ENCODE measurements at regions not wholly inside any gene's neighbourhood (a gene's known extent, or its start where the extent isn't known, plus 50 kb on each side); places are given as distances from the start of the nearest gene placed in this dataset.

DNA sequence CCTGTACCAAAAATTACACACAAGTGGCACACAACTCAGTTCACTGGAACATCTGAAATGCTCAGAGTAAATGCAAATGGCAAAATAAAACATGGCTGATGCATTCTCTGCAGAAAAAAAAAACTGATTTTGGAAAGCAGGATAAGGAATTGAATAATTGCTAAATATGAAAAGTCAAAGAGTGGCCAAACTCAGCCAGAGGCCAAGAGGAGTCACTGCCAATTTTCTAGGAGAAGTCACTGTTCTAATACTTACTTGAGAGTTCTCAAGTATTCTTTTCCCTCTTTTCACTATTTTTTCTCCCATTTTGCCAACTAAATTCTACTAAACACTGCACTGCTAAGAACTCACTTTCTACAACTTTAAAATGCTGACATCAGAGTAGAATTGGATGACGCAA lies 1018.6 kb downstream of the TUSC7 start:
- Histone ChIP-seq H3K36me3 (ENCODE audit: control insufficient read depth, insufficient read depth, low read length) (no peaks in the 10 kb centered on the region), H3K9ac (ENCODE audit: extremely low read depth, low read length, poor library complexity, severe bottlenecking) (no peak overlapping the region), H3K9me3 (ENCODE audit: control insufficient read depth, low read length) (no peaks in the 10 kb centered on the region), H3K4me3 (ENCODE audit: low read length) (no peak overlapping the region), H3K27me3 (ENCODE audit: control insufficient read depth, insufficient read depth, low read length, poor library complexity, severe bottlenecking) (no peaks in the 10 kb centered on the region), H3K27ac (ENCODE audit: low read depth, low read length) (no peak overlapping the region), H3K4me1 (ENCODE audit: control insufficient read depth, insufficient read depth, low read length) (no peaks in the 10 kb centered on the region)
- H3K36me3 Mint-ChIP-seq (ENCODE audit: low read depth) = no peaks in the 10 kb centered on the region
- no peak overlapping the region for H3K27ac Mint-ChIP-seq
- no peak overlapping the region for H3K4me3 Mint-ChIP-seq
- TF ChIP-seq, protein P1, sequence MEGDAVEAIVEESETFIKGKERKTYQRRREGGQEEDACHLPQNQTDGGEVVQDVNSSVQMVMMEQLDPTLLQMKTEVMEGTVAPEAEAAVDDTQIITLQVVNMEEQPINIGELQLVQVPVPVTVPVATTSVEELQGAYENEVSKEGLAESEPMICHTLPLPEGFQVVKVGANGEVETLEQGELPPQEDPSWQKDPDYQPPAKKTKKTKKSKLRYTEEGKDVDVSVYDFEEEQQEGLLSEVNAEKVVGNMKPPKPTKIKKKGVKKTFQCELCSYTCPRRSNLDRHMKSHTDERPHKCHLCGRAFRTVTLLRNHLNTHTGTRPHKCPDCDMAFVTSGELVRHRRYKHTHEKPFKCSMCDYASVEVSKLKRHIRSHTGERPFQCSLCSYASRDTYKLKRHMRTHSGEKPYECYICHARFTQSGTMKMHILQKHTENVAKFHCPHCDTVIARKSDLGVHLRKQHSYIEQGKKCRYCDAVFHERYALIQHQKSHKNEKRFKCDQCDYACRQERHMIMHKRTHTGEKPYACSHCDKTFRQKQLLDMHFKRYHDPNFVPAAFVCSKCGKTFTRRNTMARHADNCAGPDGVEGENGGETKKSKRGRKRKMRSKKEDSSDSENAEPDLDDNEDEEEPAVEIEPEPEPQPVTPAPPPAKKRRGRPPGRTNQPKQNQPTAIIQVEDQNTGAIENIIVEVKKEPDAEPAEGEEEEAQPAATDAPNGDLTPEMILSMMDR (conservative IDR thresholded peaks at IDR 0.05) = no peak
- H3K4me1 Mint-ChIP-seq = no peaks in the 10 kb centered on the region
- H3K9me3 Mint-ChIP-seq = no peaks in the 10 kb centered on the region
- DNase-seq = no peak
- 95% methylated on average over 1 of the region's 1 CpG; no CpG with 5 or more reads in 1 of the 2 experiments for WGBS, 2 experiments (ENCODE audit: insufficient coverage in 1 of 2, insufficient read length in 1 of 2)
- no peaks in the 10 kb centered on the region for H3K27me3 Mint-ChIP-seq (ENCODE audit: insufficient read depth)

- no peak overlapping the region for H3K9ac ChIP-seq (ENCODE audit: extremely low read depth, low read length, poor library complexity, severe bottlenecking)
- no peak overlapping the region for H3K27ac ChIP-seq (ENCODE audit: low read depth, low read length)
- H3K4me3 ChIP-seq (ENCODE audit: low read length) = no peak overlapping the region
- Mint-ChIP-seq H3K4me1 (peaks cover 20% of the 10 kb centered on the region), H3K4me3 (no peak overlapping the region), H3K36me3 (ENCODE audit: low read depth) (no peaks in the 10 kb centered on the region), H3K9me3 (no peaks in the 10 kb centered on the region), H3K27ac (no peak overlapping the region), H3K27me3 (ENCODE audit: insufficient read depth) (no peaks in the 10 kb centered on the region)
- peaks cover 7% of the 10 kb centered on the region for H3K4me1 ChIP-seq (ENCODE audit: control insufficient read depth, insufficient read depth, low read length)
- H3K27me3 ChIP-seq (ENCODE audit: control insufficient read depth, insufficient read depth, low read length, poor library complexity, severe bottlenecking) = no peaks in the 10 kb centered on the region
- 90% methylated on average over 3 of the region's 3 CpGs; no CpG with 5 or more reads in 1 of the 2 experiments for WGBS, 2 experiments (ENCODE audit: insufficient coverage in 1 of 2, insufficient read length in 1 of 2)
- H3K36me3 ChIP-seq (ENCODE audit: control insufficient read depth, insufficient read depth, low read length) = no peaks in the 10 kb centered on the region
- no peaks in the 10 kb centered on the region for H3K9me3 ChIP-seq (ENCODE audit: control insufficient read depth, low read length)
- TF ChIP-seq, protein P1 (conservative IDR thresholded peaks at IDR 0.05) = no peak
- no peak for DNase-seq
These were observed 1024.9 kb downstream of the TUSC7 start for GRCh38 chr3:117734496-117734895.

DNA sequence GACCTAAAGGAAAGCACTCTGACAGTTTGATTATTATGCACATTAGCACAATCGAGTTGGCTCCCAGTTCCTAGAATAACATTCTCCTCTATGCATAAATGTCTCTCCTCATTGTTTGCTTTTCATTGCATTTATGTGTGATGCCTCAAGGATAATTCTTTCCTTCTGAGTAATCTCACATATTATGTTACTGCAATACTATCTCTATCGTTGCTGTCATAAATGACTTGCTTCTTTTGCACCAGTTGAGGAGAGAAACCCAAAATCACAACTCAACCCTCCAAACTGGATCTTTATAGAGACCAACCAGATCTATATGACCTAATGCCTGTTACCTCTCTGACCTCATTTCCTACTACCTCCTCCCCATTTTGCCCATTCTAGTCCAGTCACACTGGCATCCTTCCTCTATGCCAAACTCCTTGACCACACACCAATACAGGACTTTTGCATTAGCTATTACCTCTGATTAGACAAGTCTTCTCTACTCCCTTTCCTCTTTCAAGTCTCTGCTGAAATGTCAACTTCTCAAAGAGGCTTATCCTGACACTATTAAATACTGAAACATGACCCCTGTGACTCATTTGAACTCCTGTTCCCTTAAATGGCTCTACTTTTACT lies 1026.0 kb downstream of the TUSC7 start:
- H3K4me1 Mint-ChIP-seq = peaks cover 22% of the 10 kb centered on the region
- Histone ChIP-seq H3K9me3 (ENCODE audit: control insufficient read depth, low read length) (no peaks in the 10 kb centered on the region), H3K27ac (ENCODE audit: low read depth, low read length) (no peak overlapping the region), H3K9ac (ENCODE audit: extremely low read depth, low read length, poor library complexity, severe bottlenecking) (no peak overlapping the region), H3K4me3 (ENCODE audit: low read length) (no peak overlapping the region), H3K27me3 (ENCODE audit: control insufficient read depth, insufficient read depth, low read length, poor library complexity, severe bottlenecking) (no peaks in the 10 kb centered on the region), H3K4me1 (ENCODE audit: control insufficient read depth, insufficient read depth, low read length) (peaks cover 7% of the 10 kb centered on the region), H3K36me3 (ENCODE audit: control insufficient read depth, insufficient read depth, low read length) (no peaks in the 10 kb centered on the region)
- no peak for DNase-seq
- 75 to 78% methylated on average over 2 of the region's 2 CpGs for WGBS, 2 experiments (ENCODE audit: insufficient coverage in 1 of 2, insufficient read length in 1 of 2)
- no peaks in the 10 kb centered on the region for H3K36me3 Mint-ChIP-seq (ENCODE audit: low read depth)
- H3K9me3 Mint-ChIP-seq = no peaks in the 10 kb centered on the region
- no peak overlapping the region for H3K27ac Mint-ChIP-seq
- TF ChIP-seq, protein P1 (conservative IDR thresholded peaks at IDR 0.05) = no peak
- H3K27me3 Mint-ChIP-seq (ENCODE audit: insufficient read depth) = no peaks in the 10 kb centered on the region
- no peak overlapping the region for H3K4me3 Mint-ChIP-seq

Measured in endodermal cell (in vitro differentiated cells).